GM21786 (cell line): ENCODE measurements at regions not wholly inside any gene's neighbourhood (a gene's known extent, or its start where the extent isn't known, plus 50 kb on each side); places are given as distances from the start of the nearest gene placed in this dataset.
A peak's percentile ranks its signal among the peaks of the same experiment; 100 is the strongest.
"Not testable (repeated sequence)": the region's sequence is repeated elsewhere in the genome, so short reads cannot be mapped to it uniquely, and the experiment has no call there.

Experiments
- ATAC-seq: cut with Tn5 transposase; IDR thresholded peaks from one replicate; pipeline ENCODE4 v1.9.1; 2021; ENCODE audit not compliant: unreplicated experiment

DNA sequence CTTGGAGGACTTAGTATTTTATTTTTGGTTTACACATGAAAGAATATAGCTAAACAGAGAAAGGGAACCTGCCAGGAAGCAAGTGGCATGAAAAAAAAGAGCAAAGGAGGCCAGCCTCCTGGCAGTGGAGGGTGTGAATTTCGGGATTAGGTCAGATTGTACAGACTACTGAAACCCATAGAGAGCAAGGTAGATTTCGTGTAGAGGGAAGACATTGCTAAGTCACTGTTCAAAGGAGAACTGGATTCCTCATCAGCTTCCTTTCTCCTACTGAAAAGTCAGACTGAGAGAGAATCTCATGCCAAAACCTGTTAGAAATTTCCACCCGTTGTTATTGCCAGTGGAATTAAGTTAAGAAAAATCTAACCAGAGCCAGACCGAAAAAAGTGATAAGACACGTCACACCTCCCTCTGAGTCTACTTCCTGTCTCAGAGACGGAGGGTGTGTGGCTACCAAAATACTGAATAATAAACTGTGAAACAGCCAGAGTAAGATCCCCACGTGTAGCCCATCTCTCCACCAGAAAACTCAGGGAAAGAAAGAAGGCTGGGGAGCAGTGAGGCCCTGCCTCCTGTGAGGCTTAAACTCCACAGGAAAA is 118.8 kb downstream of the SKIDA1 start:
- ATAC-seq, result no peak

- ATAC-seq, result no peak
Observed at GRCh38 chr10:21405981-21406380, 119.5 kb downstream of the SKIDA1 start.

GRCh38 chr10:21403256-21404015 is 122.0 kb downstream of the SKIDA1 start:
- ATAC-seq, result no peak

GRCh38 chr10:21402606-21403083 is 122.8 kb downstream of the SKIDA1 start:
- no peak for ATAC-seq

DNA sequence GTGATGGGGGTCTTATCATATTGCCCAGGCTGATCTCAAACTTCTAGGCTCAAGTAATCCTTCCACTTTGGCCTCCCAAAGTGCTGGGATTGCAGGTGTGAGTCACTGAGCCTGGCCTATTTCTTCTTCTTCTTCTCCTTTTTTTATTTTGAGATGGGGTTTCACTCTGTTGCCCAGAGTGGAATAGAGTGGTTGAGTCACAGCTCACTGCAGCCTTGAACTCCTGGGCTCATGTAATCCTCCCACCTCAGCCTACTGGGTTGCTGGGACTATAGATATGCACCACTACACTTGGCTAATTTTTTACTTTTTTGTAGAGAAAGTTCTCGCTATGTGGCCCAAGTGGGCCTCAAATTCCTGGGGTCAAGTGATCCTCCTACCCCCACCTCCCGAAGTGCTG is 124.3 kb downstream of the SKIDA1 start:
- no peak for ATAC-seq

DNA sequence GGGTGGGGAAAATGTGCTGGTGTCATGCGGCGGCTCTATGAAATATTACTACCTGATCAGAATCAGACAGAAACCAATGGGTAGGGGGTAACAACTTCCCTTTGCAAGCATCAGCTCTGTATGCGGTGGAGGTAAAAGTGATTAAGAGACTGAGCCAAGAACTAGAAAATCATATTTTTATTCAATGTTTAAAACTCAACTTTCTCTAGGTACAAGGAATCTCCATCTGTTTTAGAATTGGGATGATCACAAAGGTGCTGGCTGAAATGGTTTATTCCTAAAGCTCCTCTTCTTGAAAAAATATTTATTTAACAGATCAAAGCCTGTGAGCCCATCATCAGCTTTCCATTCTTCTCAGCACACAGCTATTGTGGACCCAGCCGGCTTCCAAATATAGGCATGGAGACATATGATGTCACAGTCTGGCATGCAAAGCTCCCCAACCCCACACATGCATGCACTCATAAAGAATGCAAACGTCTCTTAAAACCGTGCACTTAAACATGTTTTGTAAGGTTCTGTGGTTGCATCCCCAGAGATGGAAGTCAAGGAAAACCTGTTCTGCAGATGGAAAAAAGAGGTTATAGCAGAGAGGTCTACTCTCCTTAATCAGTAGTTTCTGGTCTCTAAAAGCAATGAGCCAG is 126.0 kb downstream of the SKIDA1 start:
- no peak for ATAC-seq

DNA sequence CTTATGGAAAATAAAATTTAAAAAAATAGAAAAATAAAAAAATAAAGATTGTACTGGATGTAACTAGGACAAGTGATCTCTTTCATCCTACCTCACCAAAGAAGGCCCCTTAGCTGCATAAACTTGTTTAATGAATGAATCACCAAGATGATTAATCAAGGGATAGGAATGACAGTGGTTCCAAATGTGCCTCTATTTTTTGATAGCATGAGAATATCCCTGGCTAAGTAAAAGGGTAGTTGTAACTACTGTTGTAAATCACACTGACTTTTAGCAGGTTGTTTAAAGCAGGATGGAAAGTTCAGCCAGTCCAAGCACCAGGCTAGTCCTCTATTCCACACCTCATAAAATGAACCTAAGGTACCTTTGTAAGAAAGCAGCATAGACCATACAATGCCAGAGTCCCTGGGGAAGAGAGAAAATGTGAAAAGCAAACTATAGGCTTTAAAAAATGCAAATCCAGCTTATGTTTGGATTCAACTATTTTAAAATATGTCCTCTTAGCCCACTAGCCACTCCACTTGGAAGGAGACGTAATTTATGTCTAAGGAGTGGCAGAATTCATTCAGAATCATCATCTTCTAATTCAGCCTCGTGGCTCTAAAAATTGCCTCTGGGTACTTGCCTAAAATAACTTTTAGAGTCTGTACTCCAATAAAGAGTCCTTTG is 126.8 kb downstream of the SKIDA1 start:
- ATAC-seq, result no peak

GRCh38 chr10:21396889-21397288 is 128.6 kb downstream of the SKIDA1 start:
- ATAC-seq, result no peak

DNA sequence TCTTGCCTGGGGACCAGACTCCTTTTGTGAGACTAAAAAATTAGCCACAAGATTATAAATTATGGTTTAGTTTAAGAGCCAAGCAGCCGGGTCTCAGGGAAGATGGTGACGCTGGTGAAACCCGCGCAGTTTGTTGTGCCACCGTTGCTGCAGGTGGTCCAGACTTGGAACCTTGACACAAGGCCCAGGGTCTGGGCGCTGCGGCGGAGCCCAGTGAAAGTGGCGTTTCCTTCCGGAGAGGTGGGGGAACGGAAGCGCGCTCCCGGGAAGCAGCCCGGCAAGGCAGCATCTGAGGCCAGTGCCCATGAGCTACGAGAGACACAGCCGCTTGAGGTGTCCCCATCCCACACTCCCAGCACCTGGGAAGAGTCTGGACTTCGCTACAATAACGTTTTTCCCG is 131.6 kb downstream of the SKIDA1 start:
- no peak for ATAC-seq

- ATAC-seq, result no peak
Observed at GRCh38 chr10:21388589-21388988, 136.9 kb downstream of the SKIDA1 start.

- no peak for ATAC-seq
Observed at GRCh38 chr10:21387868-21388267, 137.6 kb downstream of the SKIDA1 start.

DNA sequence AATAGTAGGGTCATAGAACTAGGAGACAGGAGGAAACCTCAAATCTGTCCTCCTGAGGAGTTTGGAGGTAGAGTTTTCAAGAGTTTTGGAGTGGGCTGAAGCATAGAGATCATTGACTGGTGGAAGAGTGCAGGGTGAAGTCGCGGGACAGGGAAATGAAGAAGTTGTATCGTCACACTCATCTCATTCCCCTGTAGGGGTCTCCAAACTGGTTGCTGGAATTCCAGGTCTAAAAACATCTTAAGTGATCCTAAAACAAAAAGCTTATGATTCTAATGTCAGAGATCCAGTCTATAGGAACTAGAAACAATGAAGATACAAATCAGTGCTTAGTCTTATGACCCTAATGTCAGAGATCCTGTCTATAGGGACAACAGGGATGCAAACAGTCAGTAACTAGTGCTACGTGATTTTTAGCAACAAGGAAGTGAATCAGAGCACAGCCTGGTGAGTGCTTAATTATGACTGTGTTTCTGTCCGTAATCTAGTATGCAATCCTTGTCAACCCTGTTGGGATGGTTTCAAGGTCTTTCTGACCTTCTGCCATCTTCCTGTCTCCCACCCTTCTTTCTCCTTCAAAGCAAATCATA is 139.4 kb downstream of the SKIDA1 start:
- no peak for ATAC-seq

DNA sequence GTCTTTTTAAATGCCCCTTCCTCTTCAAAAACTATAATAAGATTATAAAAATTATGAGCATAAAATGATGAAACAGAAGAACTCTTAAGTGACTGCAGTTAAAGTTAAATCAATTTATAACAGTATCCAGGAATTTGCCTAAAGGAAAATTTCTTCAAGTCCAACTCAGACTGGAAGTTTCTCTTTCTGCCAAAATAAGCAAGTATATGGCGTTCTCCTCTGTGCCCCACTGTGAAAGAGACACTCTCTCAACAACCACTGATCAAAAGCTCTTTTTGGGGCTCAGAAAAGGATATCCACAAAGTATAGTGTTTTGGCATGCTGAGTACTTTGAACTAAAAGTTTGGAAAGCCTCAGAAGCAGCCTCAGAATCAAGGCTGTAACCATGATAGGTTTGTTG is 139.9 kb downstream of the SKIDA1 start:
- ATAC-seq, result no peak

DNA sequence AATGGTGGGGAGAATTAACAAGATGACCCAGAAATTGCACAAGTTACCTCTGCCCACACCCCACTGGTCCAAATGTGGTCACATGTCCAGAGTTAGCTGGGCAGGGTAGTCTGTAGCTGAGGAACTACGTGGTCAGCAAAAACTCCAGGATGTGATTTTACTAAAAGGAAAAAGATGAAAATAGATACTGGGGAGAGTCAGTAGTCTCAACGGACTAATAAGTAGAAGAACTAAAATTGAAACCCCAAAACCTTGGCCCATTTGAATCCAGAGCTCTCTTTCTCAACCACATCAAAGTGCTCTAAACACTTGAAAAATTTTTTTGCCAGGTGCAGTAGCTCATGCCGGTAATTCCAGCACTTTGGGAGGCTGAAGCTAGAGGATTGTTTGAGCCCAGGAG is 146.3 kb downstream of the SKIDA1 start:
- no peak for ATAC-seq

GRCh38 chr10:21375274-21375673 is 150.2 kb downstream of the SKIDA1 start:
- not testable (repeated sequence) for ATAC-seq

- ATAC-seq, result not testable (repeated sequence)
Observed at GRCh38 chr10:21373881-21374280, 151.6 kb downstream of the SKIDA1 start.

GRCh38 chr10:21372651-21373410 is 152.7 kb downstream of the SKIDA1 start:
- ATAC-seq, result peak; percentile 85

DNA sequence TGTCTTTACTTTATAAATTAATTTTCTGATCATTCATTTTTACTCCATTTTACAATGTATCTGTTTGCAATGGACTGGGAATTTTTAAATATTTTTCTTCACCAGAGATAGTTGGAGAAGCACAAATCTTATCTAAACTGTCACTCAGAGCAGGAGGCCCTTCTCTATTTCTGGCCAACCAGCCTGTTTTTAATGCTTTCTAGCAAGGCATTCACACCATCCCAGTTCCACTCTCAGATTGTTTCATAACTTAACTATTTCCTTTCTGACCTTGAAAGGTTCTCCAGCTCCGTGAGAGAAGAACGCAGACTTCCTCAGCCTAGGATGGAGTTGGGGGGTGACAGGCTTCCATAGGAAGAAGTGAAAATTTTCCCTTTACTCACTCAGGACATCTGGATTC is 155.8 kb downstream of the SKIDA1 start:
- ATAC-seq, result no peak

DNA sequence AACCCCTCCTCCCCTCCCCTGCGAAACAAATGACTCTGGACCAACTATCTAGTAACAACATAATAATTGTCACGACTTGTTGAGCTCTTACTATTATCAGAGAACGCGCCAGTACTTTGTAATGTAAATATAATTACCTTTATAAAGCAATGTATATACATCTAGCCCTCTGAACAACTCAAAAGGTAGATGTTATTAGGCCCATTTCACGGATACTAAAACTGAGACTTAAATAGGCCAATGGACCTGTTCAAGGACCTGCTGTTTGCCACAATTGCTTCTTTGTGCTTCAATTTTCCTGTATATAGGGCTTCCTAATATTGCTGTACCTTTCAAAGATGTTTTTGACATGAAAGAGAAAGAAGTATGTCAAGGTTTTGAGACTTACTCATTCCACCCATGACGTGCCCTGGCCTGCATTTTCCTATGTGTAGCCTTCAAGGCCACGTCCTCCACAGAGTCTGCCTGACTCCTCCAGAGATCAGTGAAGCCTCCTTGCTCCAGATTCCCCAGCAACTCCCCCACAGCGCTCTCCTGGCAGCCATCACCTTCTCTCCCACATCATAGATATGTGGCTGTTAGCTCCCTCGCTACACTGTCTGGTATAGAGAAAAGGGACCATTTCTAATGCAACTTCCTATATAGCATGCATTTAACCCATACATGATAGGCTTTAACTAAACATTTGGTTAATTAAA is 156.6 kb downstream of the SKIDA1 start:
- no peak for ATAC-seq

- peak; percentile 60 for ATAC-seq
Observed at GRCh38 chr10:21368022-21368582, 157.4 kb downstream of the SKIDA1 start.
